MM.1S (cell line): ENCODE measurements at regions not wholly inside any gene's neighbourhood (a gene's known extent, or its start where the extent isn't known, plus 50 kb on each side); places are given as distances from the start of the nearest gene placed in this dataset.

Source experiments
- CTCF ChIP-seq: fragments of 300-600 bp; sonication (generic); IDR thresholded peaks from 2 replicates; pipeline ENCODE4 v1.5.1; 2016; ENCODE audit warnings: antibody characterized with exemption, low read length, mixed read lengths
- EZH2 ChIP-seq: fragments of 300-600 bp; sonication (generic); optimal IDR thresholded peaks from 2 replicates; pipeline ENCODE3; 2017; ENCODE audit warnings: low read depth, mild to moderate bottlenecking, antibody characterized with exemption, low read length, mixed read lengths
- EZH2phosphoT487 ChIP-seq: fragments of 300-600 bp; sonication (generic); IDR thresholded peaks from 2 replicates; pipeline ENCODE4 v1.6.1; 2018; ENCODE audit warnings: antibody characterized with exemption, low read length

- TF ChIP-seq CTCF, result no peak
- no peak for TF ChIP-seq EZH2
- TF ChIP-seq EZH2phosphoT487, result no peak
Observed at GRCh38 chr1:14320986-14321385, 277.5 kb upstream of the KAZN start.
